ENCODE measurements at regions not wholly inside any gene's neighbourhood (a gene's known extent, or its start where the extent isn't known, plus 50 kb on each side); places are given as distances from the start of the nearest gene placed in this dataset.
"Not testable (repeated sequence)": the region's sequence is repeated elsewhere in the genome, so short reads cannot be mapped to it uniquely, and the experiment has no call there.

DNA sequence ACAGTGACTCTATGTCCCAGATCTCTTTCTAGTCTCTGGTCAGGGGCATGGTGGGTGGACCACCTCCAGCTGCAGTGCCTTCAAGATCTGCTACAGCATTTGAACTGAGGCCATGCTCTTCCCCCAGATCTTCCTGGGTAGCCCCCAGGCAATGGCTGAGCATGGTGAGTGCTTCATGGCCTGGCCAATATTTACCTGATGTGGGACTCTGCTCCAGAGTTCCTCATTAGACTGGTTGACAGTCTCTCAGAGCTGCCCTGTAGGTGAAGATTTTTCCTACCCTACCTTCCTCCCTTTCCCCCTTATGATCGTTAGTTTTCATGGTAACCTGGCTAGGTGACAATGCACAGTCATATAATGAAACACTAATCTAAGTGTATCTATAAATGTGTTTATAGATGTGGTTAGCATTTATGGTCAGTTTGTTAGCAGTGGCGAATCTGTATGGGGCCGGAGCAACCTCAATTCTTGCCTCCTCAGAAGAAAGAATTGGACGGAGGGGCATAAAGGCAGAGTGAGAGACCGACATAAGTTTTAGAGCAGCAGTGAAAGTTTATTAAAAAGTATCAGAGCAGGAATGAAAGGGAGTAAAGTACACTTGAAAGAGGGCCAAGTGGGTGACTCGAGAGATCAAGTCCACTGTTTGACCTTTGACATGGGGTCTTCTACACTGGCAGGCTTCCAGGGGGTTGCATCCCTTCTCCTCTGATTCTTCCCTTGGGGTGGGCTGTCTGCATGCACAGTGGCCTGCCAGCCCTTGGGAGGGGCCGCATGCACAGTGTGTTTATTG lies 256.3 kb downstream of the CD83 start:
- no peak for DNase-seq

- no peak for DNase-seq
Observed at GRCh38 chr6:14375930-14376329, 258.4 kb downstream of the CD83 start.

DNA sequence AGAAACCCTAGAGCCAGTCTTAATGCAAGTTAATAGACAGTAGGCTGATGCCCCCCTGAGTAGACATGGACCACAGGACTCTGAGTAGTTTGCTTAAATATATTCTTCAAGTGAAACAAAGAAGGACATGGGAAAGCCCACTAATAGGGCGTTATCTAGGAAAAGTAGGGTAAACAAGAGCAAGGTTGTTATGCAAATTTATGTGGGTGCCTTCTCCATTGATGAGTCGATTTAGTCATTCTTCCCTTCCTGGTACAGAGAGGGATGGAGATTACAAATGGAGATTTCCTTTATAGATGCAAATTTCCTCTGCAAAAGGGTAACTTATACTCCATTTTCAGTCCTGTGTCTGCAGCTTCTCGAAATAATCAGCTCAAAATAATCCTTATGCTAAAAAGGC lies 262.0 kb downstream of the CD83 start:
- DNase-seq, result no peak

GRCh38 chr6:14380086-14380820 lies 262.7 kb downstream of the CD83 start:
- DNase-seq, result no peak

- no peak for DNase-seq
Observed at GRCh38 chr6:14380901-14381828, 263.6 kb downstream of the CD83 start.

GRCh38 chr6:14381829-14382677 lies 264.5 kb downstream of the CD83 start:
- DNase-seq, result peak; percentile 71

- DNase-seq, result no peak
Observed at GRCh38 chr6:14382678-14383236, 265.2 kb downstream of the CD83 start.

DNA sequence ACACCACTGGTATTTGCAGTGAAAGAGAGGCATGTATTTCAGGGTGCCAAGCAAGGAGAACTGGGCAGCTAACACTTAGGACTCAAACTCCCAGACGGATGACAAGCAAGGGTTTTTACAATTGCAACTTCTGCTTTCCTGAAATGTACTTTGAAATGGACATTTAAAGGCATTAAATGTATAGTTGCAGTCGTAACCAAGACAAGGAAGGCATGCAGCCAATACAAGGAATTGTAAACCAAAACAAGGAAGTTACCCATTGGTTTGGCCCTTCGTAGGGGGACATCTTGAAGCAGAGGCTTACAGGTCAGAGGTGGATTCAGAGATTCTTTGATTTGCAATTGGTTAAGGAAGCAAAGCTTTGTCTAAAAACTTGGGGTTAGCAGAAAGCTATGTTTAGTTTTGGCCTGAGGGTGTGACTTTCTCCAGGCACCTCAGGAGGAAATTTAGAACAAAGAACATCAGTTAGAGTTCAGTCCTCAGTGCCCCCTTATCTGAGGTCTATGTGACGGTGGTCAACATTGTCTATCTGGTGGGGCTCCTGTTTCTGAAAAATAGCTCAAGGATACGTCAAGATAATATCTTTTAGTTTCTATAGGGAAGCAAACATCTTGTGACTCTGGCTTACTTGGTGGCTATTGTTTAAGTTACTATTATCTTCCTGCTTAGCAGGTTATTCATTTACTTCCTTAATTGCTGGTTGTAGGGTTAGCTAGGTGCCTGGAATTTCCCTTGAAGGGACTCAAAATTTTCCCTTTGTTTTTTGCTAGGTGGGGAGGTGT lies 266.0 kb downstream of the CD83 start:
- DNase-seq, result no peak

GRCh38 chr6:14384175-14384949 lies 266.8 kb downstream of the CD83 start:
- peak; percentile 43 for DNase-seq

DNA sequence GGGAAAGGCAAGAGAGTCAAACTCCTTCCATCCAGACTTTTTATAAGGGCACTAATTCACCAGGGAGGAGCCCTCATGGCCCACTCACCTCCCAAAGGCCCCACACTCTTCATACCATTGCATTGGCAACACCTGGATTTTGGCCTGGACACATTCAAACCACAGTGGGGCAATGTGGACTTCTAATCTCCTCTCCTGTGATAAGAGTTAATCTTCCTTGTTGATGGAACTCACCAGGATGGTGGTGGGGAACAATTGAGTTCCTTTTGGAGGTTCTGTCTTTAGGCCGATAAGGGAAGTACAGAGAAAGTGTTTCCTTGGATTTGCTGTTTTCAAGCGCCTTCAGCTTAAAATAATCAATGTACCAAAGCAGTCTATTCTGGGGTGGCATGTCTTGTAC lies 268.7 kb downstream of the CD83 start:
- no peak for DNase-seq

GRCh38 chr6:14386668-14387067 lies 269.1 kb downstream of the CD83 start:
- DNase-seq, result no peak

DNA sequence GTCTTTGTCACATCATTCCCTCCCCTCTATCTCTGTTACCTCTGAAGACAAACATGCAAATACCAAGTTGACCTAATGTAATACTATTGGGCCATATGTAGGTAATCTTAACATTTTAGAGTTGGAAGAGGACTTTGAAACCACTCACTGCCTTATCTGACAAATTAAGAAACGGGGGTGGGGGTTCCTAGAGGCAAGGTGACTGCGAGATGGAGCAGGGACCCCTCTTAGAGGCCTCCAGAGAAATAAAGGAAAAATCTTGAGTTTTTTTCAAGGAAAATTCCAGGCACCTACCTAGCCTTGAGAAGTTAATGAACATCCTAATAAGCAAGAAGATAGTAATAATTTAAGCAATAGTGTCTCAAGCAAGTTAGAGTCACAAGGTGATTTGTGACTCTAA lies 270.8 kb downstream of the CD83 start:
- no peak for DNase-seq

DNA sequence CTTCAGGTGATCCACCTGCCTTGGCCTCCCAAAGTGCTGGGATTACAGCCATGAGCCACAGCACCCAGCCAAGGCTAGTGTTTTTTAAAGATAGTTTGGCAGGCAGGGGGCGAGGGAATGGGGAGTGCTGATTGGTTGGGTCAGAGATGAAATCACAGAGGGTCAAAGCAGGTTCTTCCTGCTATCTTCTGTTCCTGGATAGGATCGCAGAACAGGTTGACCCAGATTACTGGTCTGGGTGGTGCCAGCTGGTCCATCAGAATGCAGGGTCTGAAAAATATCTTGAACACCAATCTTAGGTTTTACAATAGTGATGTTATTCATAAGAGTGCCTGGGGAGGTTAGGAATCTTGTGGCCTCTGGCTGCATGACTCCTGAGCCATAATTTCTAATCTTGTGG lies 272.2 kb downstream of the CD83 start:
- not testable (repeated sequence) for DNase-seq

DNA sequence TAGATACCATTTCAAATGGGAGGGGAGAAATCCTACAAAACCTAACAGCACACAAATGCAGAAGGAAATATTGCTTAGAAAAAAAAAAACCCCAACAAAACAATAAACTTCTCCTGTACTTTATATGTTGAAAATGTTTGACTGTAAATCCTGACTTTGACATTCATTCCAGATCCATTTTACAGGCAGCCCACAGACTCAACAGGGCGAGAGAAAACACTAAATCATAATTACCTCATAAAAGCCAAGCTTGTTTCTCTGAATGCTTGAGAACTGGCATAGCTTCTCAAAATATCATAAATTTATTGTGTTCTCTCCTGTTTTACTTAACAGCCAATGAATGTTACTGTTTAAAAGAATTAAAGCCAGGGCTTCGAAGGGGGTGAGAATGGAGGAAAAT lies 273.2 kb downstream of the CD83 start:
- DNase-seq, result no peak

DNA sequence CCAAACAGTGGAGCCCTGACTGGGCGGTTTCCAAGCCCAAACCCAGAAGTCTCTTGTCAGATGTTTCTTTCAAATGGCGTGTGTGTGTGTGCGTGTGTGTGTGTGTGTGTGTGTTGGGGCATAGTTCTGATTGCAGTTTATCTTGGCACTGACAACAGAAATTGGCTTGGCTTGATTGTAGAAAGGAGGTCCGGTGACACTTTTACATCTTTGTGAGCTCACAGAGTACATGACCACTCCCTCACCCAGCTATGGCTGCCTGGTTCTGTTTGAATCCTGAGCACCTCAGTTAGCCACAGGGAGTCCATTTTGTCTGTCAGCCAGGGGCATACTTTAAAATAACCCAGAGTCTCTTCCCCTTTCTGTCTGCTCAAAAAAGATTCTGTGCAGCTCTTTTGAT lies 276.3 kb downstream of the CD83 start:
- DNase-seq, result no peak

GRCh38 chr6:14396392-14396791 lies 278.8 kb downstream of the CD83 start:
- DNase-seq, result no peak

DNA sequence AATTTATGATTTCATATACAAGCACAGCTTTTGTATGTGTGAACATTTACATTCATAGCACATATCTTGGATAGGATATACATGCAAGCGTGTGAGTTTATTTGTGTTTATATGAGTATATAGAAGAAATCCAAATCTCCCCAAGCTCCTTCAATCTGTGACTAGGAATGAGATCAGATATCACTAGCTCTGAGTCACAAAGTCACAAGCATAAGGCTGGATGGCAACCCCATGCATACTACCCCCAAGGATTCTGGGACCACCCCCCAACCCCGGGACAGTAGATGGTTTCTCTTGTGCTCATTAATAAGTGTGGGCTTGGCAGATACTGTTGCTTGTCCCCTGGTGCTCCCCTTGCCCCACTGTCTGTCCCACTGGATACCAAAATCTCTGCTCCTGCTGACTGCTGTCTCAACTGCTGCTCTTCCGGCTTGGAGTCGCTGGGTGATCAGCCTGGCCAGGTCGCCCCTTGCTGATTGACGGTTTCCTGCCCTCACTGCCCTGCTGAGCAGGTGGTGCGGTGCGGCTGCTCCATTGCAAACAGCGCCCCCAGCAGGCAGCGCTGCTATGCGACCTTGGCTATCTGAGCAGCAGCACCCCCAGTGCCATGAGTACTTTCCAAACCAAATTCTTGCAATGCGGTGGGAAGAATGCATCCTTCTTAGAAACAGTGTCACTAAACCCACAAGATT lies 279.4 kb downstream of the CD83 start:
- DNase-seq, result peak; percentile 26

- DNase-seq, result no peak
Observed at GRCh38 chr6:14397518-14397901, 279.9 kb downstream of the CD83 start.

- DNase-seq, result no peak
Observed at GRCh38 chr6:14398953-14399352, 281.4 kb downstream of the CD83 start.

DNA sequence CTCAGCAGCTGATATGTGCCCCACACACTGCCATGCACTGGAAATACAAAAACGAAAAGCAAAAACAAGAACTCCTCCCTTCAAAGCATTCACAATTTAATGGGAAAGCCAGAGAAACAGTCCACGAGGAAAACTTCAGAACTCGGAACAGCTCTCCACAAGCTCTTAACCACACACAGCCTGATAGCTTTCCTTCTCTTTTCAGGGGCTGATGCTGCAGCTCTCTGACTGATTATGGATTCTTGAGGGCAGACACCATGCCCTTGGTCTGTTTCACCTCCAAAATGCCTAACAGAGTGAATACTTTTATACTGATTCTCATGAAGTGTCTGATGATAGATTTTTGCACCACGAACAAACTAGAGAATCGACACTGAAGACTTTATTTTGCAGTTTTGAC lies 282.1 kb downstream of the CD83 start:
- DNase-seq, result no peak

All from NCI-H2171 treated with DMSO at 0.1 percent for 48 hours (cell line).